ENCODE measurements at regions not wholly inside any gene's neighbourhood (a gene's known extent, or its start where the extent isn't known, plus 50 kb on each side); places are given as distances from the start of the nearest gene placed in this dataset.

GRCh38 chr5:106019261-106019660, 1651.5 kb downstream of the EFNA5 start:
- peaks cover 18% of the 10 kb centered on the region for H3K4me1 ChIP-seq (ENCODE audit: insufficient read depth, low read length, poor library complexity, severe bottlenecking)
- intact Hi-C loops (cut with micrococcal nuclease; ENCODE audit: unreplicated experiment): loop anchor here (5.0 kb wide), 2 partner anchors 733 to 817 kb away; no protein-coding TSS in a partner anchor
- DNase-seq (ENCODE audit: low spot score): no peak
- H3K27ac ChIP-seq (ENCODE audit: low read depth, low read length, poor library complexity, severe bottlenecking): peak overlapping the region; percentile 62
- ChIA-PET POLR2A (ENCODE audit: low non-redundant PET) (no interaction called here), CTCF (no interaction called here)
- TF ChIP-seq CTCF (conservative IDR thresholded peaks at IDR 0.05; ENCODE audit: low read depth, low read length) (no peak), EZH2 (IDR thresholded peaks at IDR 0.05; ENCODE audit: borderline replicate concordance, low read depth, low read length, poor library complexity, severe bottlenecking) (no peak)
- no TSS peak for BruUV-seq (replicated peaks)
- H3K4me3 ChIP-seq (ENCODE audit: low read depth, low read length, poor library complexity, severe bottlenecking): no peak overlapping the region
- no peaks in the 10 kb centered on the region for H3K9me3 ChIP-seq (ENCODE audit: low read depth, low read length, poor library complexity, severe bottlenecking)
- H3K27me3 ChIP-seq (replicated peaks; ENCODE audit: insufficient read depth, low read depth, low read length, poor library complexity): no peaks in the 10 kb centered on the region
- no peaks in the 10 kb centered on the region for H3K36me3 ChIP-seq (ENCODE audit: insufficient read depth, low read length, poor library complexity, severe bottlenecking)

GRCh38 chr5:106017243-106017857, 1653.4 kb downstream of the EFNA5 start:
- no peak overlapping the region for H3K4me3 ChIP-seq (ENCODE audit: low read depth, low read length, poor library complexity, severe bottlenecking)
- BruUV-seq (replicated peaks): no TSS peak
- TF ChIP-seq EZH2 (IDR thresholded peaks at IDR 0.05; ENCODE audit: borderline replicate concordance, low read depth, low read length, poor library complexity, severe bottlenecking) (no peak), CTCF (conservative IDR thresholded peaks at IDR 0.05; ENCODE audit: low read depth, low read length) (no peak)
- ChIA-PET CTCF (interaction anchor here (0.6 kb wide), 1 partner anchor 553 kb away, joined by 4 read pairs; no protein-coding TSS in a partner anchor), POLR2A (ENCODE audit: low non-redundant PET) (interaction anchor here (0.6 to 1.0 kb wide), 2 partner anchors 619 to 1372 kb away, joined by 4 to 7 read pairs; no protein-coding TSS in a partner anchor)
- no peaks in the 10 kb centered on the region for H3K9me3 ChIP-seq (ENCODE audit: low read depth, low read length, poor library complexity, severe bottlenecking)
- intact Hi-C loops (cut with micrococcal nuclease; ENCODE audit: unreplicated experiment): loop anchor here (1.0 to 5.0 kb wide), 4 partner anchors 735 to 1671 kb away; no protein-coding TSS in a partner anchor
- H3K4me1 ChIP-seq (ENCODE audit: insufficient read depth, low read length, poor library complexity, severe bottlenecking): peaks cover 18% of the 10 kb centered on the region
- no peaks in the 10 kb centered on the region for H3K27me3 ChIP-seq (replicated peaks; ENCODE audit: insufficient read depth, low read depth, low read length, poor library complexity)
- peak; percentile 87 for DNase-seq (ENCODE audit: low spot score)
- no peaks in the 10 kb centered on the region for H3K36me3 ChIP-seq (ENCODE audit: insufficient read depth, low read length, poor library complexity, severe bottlenecking)
- H3K27ac ChIP-seq (ENCODE audit: low read depth, low read length, poor library complexity, severe bottlenecking): peak overlapping the region; percentile 88

DNA sequence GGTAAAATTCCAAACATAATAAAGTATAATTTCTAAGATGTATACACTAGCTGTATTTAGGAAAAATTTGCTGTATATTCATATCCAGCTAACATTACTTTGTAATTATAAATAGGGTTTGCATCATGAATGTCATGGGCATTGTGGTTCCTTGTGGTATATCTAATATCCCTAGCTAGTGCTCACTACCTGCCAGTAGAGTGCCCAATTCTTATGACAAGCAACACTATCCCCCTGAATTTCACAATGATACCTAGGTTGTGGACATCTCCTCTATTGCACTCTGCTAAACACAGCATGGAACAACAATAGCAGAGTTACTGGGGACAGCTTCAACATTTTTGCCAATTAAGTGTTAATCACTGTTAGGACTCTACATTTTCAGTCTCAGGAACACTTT, 1656.5 kb downstream of the EFNA5 start:
- Histone ChIP-seq H3K4me3 (ENCODE audit: low read depth, low read length, poor library complexity, severe bottlenecking) (no peak overlapping the region), H3K9me3 (ENCODE audit: low read depth, low read length, poor library complexity, severe bottlenecking) (no peaks in the 10 kb centered on the region), H3K27me3 (replicated peaks; ENCODE audit: insufficient read depth, low read depth, low read length, poor library complexity) (no peaks in the 10 kb centered on the region), H3K27ac (ENCODE audit: low read depth, low read length, poor library complexity, severe bottlenecking) (no peak overlapping the region), H3K36me3 (ENCODE audit: insufficient read depth, low read length, poor library complexity, severe bottlenecking) (no peaks in the 10 kb centered on the region), H3K4me1 (ENCODE audit: insufficient read depth, low read length, poor library complexity, severe bottlenecking) (peaks cover 18% of the 10 kb centered on the region)
- BruUV-seq (replicated peaks): no TSS peak
- no peak for TF ChIP-seq EZH2 (IDR thresholded peaks at IDR 0.05; ENCODE audit: borderline replicate concordance, low read depth, low read length, poor library complexity, severe bottlenecking)
- TF ChIP-seq CTCF (conservative IDR thresholded peaks at IDR 0.05; ENCODE audit: low read depth, low read length): no peak
- no peak for DNase-seq (ENCODE audit: low spot score)
- intact Hi-C loops (cut with micrococcal nuclease; ENCODE audit: unreplicated experiment): no loop called here
- CTCF ChIA-PET: no interaction called here
- POLR2A ChIA-PET (ENCODE audit: low non-redundant PET): no interaction called here

All from A673 (cell line).